ENCODE measurements at regions not wholly inside any gene's neighbourhood (a gene's known extent, or its start where the extent isn't known, plus 50 kb on each side); places are given as distances from the start of the nearest gene placed in this dataset.
"Not testable (repeated sequence)": the region's sequence is repeated elsewhere in the genome, so short reads cannot be mapped to it uniquely, and the experiment has no call there.

DNA sequence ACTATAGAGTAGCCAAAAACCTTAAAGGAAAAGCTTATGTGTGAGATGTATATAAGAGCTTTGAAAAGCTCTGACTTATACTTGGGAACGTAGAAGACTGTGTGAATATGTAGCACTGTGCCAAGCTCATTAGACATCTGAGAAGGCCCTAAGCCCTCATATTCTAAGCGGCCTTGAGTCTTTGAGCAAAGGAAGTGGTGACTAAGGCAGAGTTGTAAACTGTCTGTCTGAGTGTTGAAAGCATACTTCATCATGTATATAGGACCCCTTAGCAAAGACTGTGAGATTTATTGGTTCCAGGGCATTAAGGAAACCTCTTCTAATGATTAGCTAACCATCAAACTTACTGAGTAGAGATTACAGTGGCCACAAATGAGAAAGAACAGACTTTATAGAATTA lies 153.3 kb upstream of the LYPLAL1 start:
- DNase-seq, result no peak

DNA sequence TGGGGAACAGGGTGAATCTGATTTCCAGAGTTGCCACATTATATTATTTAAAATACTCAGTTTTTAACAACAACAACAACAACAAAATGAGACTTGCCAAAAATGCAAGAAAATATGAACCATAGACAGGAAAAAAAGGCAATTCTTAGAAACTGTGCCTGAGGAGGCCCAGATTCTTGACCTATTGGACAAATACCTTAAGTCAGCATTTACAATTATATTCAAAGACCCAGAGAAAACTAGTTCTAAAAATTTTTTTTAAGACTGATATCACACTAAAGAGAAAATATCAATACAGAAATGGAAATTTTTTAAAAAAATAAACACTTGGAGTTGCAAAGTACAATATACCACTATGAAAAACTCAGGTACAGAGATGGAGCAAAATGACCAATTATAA lies 152.8 kb upstream of the LYPLAL1 start:
- no peak for DNase-seq

DNA sequence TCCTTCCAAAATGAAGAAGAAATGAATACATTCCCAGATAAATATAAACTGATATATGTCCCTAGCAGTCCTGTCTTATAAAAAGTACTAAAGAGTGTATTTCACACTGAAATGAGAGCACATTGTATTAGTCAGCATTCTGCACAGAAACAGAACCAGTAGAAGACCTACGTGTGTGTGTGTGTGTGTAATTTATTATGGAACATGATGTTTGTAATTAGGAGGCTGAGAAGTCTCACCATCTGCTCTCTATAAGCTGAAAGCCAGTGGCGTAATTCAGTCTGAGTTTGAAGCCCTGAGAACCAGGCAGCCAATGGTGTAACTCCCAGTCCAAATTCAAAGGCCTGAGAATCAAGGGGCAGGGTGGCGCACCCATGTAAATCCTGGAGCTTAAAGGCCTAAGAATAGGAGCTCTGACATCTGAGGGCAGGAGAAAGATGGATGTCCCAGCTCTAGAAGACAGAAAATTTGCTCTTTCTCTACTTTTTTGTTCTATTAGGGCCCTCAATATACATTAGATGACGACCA lies 146.5 kb upstream of the LYPLAL1 start:
- no peak for DNase-seq

DNA sequence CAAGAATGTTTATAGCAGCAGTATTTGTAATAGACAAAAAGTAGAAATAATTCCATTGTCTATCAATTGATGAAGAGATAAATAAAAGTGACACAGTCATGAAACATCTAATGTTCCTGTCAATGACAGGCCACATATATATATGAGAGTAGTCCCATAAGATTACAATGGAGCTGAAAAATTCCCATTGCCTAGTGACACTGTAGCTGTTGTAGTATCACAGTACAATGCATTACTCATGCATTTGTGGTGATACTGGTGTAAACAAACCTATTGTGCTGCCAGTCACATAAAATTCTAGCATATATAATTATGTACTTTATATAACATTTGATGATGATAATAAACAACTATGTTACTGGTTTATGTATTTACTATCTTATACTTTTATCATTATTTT lies 141.9 kb upstream of the LYPLAL1 start:
- no peak for DNase-seq

DNA sequence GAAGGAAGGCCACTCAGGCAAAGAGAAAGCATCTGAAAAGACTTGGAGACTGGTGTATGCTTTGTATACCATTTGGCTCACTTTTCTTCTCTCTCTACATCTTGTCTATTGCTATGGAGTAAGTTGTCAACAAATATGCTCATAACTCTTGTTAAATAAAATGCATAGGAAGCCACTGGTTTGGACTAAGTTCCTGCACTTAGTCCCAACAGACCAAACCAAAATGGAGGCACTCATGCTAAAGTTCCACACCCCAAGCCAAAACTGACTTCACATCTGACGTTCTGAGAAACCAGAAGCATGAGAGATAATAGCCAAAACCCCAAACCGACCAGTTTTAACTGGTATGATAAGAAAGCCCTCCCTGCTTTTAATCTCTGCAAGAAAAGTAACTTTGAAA lies 135.3 kb upstream of the LYPLAL1 start:
- DNase-seq, result no peak

DNA sequence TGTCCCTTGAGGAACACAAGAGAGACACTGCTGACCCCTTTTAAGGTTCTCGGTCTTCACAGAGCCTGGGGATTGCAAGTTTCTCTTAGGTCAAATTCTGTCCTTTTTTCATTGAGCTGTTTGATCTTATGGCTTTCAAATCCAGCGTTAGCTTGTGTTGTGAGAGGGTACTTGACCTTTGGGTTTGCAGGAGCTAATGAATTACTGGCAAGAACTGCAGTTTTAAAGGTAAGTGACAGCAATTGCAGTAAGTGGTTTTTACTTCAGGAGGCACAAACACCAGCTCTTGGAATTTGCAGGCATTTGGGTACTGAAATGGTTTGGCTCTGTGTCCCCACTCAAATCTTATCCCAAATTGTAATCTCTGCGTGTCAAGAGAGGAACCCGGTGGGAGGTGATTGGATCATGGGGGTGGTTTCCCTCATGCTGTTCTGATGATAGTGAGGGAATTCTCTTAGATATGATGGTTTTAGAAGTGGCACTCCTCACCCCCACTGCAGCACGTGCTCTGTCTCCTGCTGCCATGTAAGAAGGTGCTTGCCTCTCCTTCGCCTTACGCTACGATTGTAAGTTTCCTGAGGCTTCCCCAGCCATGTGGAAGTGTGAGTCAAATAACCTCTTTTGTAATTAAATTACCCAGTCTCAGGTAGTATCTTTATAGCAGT lies 134.5 kb upstream of the LYPLAL1 start:
- no peak for DNase-seq

DNA sequence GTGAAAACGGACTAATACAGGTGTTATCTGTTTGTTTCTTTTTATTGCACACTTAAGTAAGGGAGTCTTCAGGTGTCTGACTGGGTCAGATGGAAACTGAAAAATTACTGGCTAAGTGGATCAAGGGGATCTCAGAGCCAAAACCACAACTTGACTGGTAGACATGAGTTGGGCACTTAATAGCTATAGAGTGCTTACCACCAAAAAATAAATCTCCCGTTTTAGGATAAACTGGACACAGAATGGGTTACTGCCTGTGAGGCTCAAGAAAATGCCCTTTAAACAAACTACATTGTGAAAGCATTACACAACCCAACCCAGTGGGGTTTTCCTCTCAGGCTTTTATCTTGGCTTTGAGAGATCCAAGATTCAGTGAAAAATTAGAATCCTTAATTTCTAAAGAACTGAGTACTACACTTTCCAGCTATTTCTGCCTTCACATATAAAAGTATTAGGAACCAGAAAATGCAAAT lies 134.0 kb upstream of the LYPLAL1 start:
- no peak for DNase-seq

DNA sequence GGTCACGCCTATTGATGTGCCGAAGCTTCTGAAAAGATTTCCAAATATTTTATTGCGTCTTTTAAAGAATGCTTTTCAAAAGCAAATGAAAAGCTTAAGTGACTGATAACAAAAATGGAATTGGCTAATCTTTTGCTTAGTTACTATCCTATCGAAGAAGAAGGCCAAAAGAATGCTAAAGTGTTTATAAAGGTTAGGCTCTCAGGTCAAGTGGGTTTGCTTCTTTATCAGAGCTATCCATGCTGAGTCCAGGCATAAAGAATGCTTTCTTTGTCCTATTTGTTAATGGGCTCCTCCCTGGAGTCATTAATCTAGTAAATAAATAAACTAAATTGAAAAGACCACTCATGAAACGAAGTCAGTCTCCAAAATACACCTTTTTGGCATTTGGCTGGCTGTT lies 133.4 kb upstream of the LYPLAL1 start:
- DNase-seq, result no peak

DNA sequence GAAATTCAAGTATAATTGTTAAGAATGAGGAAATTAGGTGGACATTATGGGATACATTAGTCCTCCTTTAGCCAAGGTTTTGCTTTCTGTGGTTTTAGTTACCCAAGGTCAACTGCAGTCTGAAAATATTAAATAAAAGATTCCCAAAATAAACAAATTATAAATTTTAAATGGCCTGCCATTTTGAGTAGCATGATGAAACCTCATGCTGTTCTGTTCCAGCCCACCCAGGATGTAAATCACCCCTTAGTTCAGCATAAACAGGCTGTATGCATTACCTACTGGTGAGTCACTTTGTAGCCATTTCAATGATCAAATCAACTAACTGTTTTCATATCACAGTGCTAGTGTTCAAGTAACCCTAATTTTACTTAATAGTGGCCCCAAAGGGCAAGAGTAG lies 132.5 kb upstream of the LYPLAL1 start:
- no peak for DNase-seq

DNA sequence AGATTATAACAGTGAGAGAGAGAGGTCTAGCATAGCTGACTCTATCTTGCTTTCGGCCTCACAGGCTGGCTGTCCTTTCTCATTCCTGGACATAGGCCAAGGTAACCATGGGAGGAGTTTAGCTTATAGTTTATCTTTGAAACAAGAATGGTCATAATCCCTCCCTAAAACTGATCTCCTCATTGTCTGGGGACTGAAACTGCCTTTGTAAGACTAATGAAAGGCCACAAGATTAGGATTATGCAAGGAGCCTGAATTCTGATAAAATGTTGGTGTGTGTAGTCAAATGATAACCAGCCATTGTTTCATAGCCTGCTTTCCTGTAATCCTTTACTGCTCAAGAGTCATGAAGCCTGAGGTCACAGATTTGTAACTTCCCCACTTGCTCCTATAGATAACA lies 131.9 kb upstream of the LYPLAL1 start:
- DNase-seq, result no peak

DNA sequence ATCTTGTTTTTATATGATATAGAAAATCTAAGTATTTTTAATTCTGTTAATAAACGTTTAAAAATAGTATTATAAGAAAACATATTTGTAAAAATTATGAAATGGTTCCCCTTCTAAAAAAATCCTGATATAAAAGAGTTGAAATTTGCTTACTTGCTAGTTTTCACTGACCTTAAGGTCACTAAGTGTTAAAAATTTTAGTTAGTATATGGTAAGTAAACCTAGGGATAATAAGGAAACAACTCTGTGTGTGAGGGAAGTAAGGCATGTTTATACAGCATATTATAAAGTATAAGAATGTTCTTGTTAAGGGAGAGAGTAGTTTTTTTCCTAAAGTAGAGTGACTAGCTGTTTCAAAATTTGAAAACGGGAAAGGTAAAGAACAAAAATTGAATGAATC lies 130.9 kb upstream of the LYPLAL1 start:
- no peak for DNase-seq

DNA sequence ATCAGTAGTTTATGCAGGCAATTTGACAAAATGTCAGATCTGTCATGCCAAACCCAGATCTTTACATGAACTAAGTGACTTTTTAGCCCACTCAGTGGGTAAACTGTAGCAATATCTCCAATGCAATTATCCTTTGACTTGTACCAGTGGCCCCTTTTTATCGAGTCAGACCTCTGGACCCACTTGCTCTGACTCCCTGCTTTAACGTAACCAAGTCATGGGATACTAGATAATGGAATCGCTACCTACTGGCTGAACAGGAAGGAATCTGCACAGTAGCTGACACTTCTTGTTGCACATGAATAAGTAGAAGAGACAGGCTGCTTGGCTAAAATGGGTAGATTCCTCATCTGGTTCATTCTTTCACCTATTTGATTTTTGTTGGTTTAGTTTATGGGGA lies 128.4 kb upstream of the LYPLAL1 start:
- no peak for DNase-seq

DNA sequence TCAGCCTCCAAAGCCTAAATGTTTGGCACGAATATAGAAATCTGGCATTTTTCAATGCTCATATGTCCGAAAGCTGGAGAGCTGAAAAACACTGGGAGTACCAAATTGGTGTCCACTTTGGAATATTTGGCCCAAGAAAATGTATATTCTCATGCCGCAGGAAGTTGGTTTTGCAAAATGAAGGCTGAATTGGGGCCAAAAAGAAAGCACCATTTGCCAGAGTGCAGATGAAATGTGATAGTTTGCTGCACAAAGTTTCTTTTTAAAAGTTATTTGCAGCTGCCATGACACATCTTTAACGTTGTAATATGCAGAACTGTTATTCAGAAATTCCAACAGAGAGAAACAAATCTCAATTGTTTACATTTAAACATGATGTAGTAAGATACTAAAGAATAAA lies 124.2 kb upstream of the LYPLAL1 start:
- no peak for DNase-seq

DNA sequence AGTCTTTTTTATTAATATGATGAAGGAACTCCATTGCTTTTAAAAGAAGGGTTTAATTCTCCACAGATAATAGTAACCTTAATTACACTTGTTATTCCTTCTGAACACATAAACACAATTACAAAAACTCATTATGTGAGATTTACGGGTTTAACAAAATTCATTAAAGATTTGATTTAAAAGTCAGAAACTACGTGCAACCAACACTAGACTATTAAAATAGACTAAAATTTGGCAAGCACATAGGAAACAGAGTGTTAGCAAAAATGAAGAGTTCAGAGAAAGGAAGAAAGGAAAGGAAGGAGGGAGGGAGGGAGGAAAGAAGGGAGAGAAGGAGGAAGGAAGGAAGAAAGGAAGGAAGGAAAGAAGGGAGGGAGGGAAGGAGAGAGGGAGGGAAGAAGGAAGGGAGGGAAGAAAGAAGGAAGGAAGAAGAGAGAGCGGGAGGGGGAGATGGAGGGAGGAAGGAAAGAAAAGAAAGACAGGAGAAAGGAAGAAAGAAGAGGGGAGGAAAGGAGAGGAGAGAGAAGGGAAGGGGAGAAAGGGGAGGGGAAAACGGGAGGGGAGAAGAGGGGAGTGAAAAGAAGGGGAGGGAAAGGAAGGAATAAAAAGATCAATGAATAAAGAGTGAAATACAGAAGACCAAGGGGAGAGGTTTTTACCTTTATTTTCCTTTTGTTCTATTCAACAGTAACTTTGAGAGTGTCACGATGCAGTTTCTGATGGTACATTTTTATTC lies 123.4 kb upstream of the LYPLAL1 start:
- DNase-seq, result no peak

DNA sequence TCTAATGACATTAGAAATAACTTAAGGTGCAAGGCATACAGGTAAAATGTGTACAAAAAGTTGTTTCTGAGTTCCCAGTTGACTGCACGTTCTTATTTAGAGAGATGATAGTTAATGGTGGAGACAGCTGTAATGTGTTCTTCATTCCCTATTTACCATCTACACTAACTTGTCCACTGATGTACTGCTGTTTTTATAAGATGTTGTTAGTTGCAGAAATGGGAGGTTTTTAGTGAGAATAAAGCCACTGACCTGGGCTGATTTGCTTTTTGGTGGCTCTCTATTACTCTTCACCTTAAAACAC lies 122.9 kb upstream of the LYPLAL1 start:
- DNase-seq, result no peak

DNA sequence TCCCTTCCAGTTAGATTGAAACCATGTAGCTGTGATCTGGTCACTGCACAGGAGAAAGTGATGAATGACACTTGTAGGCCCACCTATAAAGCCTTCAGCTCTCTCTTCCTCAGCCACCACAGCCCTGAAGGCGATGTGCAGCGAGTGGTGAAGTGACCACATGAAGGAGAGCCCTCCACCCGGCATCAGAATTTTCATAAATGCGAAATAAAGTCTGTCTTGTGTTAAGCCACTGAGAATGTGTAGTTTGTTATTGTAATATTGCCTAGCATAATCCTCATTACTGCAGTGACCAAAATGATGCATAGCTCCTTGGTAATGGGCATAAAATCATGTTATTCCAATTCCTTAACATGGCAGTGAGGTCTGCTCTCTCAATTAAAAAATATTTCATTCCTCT lies 122.1 kb upstream of the LYPLAL1 start:
- DNase-seq, result no peak

DNA sequence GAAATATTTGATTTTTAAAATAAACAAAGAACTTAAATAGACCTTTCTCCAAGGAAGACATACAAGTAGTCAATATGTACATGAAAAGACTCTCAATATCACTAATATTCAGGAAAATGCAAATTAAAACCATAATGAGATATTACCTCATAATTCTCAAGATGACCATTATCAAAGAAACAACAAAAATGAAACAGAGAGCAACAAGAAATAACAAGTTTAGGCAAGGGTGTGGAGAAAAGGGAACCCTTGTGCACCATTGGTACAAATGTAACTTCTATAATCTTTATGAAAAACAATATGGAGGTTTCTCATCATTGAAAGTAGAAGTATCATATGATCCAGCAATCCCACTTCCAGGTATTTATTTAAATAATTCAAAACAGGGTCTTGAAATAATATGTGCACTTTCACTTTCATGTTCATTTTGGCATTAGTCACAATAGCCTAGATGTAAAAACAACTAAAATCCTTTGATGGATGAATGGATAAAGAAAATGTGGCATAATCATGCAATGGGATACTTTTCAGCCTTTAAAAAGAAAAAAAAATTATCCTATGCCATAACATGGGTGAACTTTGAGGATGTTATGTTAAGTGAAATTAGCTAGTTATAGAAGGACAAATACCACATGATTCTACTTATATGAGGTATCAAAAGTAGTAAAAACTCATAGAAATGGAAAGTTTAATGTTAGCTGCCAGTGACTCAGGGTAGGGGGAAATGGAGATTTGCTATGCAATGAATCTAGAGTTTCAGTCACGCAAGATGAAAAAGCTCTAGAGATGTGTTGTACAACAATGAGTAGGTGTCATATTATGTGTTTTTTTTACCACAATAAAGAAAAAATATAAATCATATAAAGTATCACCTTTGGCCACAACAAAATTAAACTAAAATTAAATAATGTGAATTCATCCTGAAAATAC lies 114.5 kb upstream of the LYPLAL1 start:
- DNase-seq, result no peak

DNA sequence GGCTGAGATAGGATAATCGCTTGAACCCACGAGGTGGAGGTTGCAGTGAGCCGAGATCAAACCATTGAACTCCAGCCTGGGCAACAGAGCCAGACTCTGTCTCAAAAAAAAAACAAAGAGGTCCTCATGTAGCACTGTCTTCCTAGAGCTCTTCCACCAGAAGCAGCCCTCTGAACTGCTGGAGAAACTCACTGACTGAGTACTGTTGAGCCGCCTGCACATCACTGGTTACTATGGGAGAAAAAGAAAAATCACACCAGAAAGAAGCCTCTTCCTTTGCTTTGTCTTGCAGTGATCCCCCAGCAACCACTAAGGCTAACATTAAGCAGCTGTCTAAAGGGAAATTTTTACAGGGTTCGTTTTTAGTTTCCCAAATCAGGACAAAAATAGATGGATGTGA lies 112.9 kb upstream of the LYPLAL1 start:
- DNase-seq, result no peak

DNA sequence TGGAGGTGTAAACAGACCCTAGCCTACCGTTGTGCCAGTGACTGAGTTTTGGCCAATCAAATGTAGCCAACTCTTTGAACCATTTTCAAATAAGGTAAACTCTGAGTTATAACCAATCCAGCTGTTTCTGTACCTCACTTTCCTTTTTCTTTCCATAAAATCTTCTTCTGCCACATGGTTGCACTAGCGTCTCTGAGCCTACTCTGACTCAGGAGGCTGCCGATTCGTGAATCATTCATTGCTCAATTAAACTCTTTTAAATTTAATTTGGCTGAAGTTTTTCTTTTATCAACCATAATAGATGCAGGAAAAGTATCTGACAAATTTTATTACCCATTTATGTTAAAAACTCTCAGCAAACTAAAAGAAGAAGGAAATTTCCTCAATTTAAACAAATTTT lies 111.5 kb upstream of the LYPLAL1 start:
- no peak for DNase-seq

DNA sequence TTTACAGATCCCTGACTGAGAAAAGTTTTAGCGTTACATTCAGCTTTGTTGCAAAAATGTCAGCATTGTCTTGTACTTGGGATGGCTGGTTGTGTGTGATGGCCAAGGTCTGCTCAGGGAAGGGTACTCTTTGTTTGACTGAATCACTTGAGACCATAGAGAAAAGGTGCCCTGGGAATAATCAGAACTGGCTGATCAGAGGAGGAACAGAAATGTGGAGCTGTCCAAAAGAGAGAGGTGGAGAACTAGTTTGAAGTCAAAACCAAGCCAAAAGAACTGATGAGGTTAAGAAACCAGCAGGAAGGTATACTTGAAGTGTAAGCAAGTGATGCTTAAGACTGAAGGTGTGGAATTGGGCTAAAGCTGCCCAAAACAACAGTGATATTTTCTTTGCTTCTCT lies 107.6 kb upstream of the LYPLAL1 start:
- DNase-seq, result no peak

DNA sequence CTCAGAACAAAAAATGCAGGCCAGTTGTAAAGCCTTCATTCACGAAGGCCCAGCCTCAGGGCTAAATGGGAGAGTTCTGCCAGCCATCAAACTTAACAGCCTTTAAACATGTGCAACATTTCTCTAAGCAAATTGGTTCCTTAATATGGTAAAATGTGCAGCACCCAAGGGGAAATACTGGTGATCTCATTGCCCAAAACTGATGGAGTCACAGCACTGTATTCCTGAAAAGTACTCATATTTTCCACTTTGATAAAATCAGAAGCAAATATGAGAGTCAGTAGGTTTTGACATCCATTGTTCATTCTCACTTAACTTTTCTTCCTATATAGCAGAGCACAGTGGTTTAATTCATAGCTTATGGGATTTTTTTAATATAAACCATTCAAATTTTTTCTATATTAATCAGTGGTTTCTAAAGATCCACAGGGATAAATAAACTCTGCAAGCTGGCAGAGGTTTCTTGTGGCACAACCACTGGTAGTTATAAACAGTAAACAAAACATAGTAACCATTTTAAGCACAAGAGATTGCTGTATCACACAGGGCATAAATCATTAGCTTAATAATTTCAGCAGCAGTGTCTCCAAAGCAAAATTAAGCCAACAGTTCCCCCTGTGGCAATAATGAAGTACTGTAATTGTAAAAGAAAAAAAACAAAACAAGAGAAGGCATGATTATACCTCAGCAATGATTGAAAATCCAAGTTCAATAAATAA lies 106.9 kb upstream of the LYPLAL1 start:
- DNase-seq, result no peak

DNA sequence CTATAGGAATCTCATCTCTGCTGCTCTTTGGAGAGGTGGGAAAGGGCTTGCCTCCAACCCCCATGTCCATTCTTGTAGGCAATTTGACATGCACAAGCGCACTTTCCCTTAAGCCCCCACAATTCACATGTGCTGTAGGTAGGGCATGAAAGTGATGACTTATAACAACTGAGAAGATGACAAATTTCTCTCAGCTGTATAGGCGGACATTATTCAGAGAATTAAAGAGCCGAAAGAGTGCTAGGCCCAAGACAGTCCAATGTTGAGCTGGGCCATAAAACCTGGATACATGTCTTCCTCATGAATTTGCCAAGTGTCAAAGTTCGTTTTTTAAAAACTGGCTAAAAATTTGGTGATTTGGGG lies 106.3 kb upstream of the LYPLAL1 start:
- DNase-seq, result no peak

DNA sequence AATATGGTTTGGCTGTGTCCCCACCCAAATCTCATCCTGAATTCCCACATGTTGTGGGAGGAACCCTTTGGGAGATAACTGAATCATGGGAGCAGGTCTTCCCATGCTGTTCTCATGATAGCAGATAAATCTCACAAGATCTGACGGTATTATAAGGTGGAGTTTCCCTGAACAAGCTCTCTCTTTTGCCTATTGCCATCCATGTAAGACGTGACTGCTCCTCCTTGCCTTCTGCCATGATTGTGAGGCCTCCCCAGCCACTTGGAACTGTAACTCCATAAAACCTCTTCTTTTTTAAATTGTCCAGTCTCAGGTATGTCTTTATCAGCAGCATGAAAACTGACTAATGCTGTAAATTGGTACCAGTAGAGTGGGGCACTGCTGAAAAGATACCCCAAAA lies 103.3 kb upstream of the LYPLAL1 start:
- not testable (repeated sequence) for DNase-seq

Data from midbrain (tissue), 1 donor.